Trophoblast cell (in vitro differentiated cells and primary cell): ENCODE measurements at regions not wholly inside any gene's neighbourhood (a gene's known extent, or its start where the extent isn't known, plus 50 kb on each side); places are given as distances from the start of the nearest gene placed in this dataset.

ENCODE experiments used
- DNase-seq, 2 donors: peaks; one replicate each; pipeline ENCODE4 v3.0.0-alpha.2; 2016
- H2AFZ ChIP-seq: 2 replicates; pipeline ENCODE4 v1.6.1; 2013; ENCODE audit warnings: low read length, moderate library complexity, mild to moderate bottlenecking; ENCODE audit not compliant: insufficient read depth, poor library complexity
- H2AK5ac ChIP-seq: 2 replicates; pipeline ENCODE4 v1.6.1; 2013; ENCODE audit warnings: mild to moderate bottlenecking, low read length
- H2BK120ac ChIP-seq: 2 replicates; pipeline ENCODE4 v1.6.1; 2013; ENCODE audit warnings: low read length, mild to moderate bottlenecking, moderate library complexity; ENCODE audit not compliant: insufficient read depth, poor library complexity
- H2BK12ac ChIP-seq: 2 replicates; pipeline ENCODE4 v1.6.1; 2013; ENCODE audit warnings: mild to moderate bottlenecking, low read length, moderate library complexity
- H2BK5ac ChIP-seq: 2 replicates; pipeline ENCODE4 v1.6.1; 2013; ENCODE audit warnings: low read length, low read depth, moderate library complexity, mild to moderate bottlenecking; ENCODE audit not compliant: poor library complexity
- H3K14ac ChIP-seq: 2 replicates; pipeline ENCODE4 v1.6.1; 2013; ENCODE audit warnings: mild to moderate bottlenecking, low read length
- H3K18ac ChIP-seq: 2 replicates; pipeline ENCODE4 v1.6.1; 2013; ENCODE audit warnings: mild to moderate bottlenecking, low read length
- H3K23ac ChIP-seq: 2 replicates; pipeline ENCODE4 v1.6.1; 2013; ENCODE audit warnings: low read length
- H3K27ac ChIP-seq: 2 replicates; pipeline ENCODE4 v1.5.1; 2013; ENCODE audit warnings: low read depth, mild to moderate bottlenecking, inconsistent platforms, low read length, moderate library complexity
- H3K27me3 ChIP-seq: 2 replicates; pipeline ENCODE4 v1.6.1; 2013; ENCODE audit warnings: inconsistent platforms, mild to moderate bottlenecking, low read length, moderate library complexity; ENCODE audit not compliant: insufficient read depth
- H3K36me3 ChIP-seq, 2 experiments: 1 replicate in 1 of 2; 2 replicates in 1 of 2; pipeline ENCODE4 v1.6.1; 2013; ENCODE audit warnings: low read length in 2 of 2, mild to moderate bottlenecking in 2 of 2, moderate library complexity in 1 of 2; ENCODE audit not compliant: insufficient read depth in 2 of 2, control insufficient read depth in 1 of 2
- H3K4ac ChIP-seq: 2 replicates; pipeline ENCODE4 v1.6.1; 2013; ENCODE audit warnings: low read depth, mild to moderate bottlenecking, low read length, moderate library complexity
- H3K4me1 ChIP-seq, 2 experiments: 1 replicate in 1 of 2; 2 replicates in 1 of 2; pipeline ENCODE4 v1.6.1; 2013; ENCODE audit warnings: low read length in 2 of 2, mild to moderate bottlenecking in 2 of 2, moderate library complexity in 1 of 2; ENCODE audit not compliant: insufficient read depth in 2 of 2, control insufficient read depth in 1 of 2
- H3K4me2 ChIP-seq: 2 replicates; pipeline ENCODE4 v1.6.1; 2013; ENCODE audit warnings: inconsistent platforms, mild to moderate bottlenecking, low read length, moderate library complexity
- H3K4me3 ChIP-seq: 2 replicates; pipeline ENCODE4 v1.5.1; 2013; ENCODE audit warnings: mild to moderate bottlenecking, low read depth, low read length, inconsistent platforms
- H3K79me1 ChIP-seq: one replicate; pipeline ENCODE4 v1.6.1; 2013; ENCODE audit warnings: low read length
- H3K79me2 ChIP-seq: 2 replicates; pipeline ENCODE4 v1.6.1; 2013; ENCODE audit warnings: low read length, mild to moderate bottlenecking; ENCODE audit not compliant: control insufficient read depth, insufficient read depth, poor library complexity
- H3K9ac ChIP-seq: 2 replicates; pipeline ENCODE4 v1.6.1; 2013; ENCODE audit warnings: mild to moderate bottlenecking, low read length
- H3K9me3 ChIP-seq: 2 replicates; pipeline ENCODE4 v1.6.1; 2013; ENCODE audit warnings: low read depth, mild to moderate bottlenecking, control low read depth, inconsistent platforms, low read length; ENCODE audit not compliant: insufficient read depth
- H4K12ac ChIP-seq: 2 replicates; pipeline ENCODE4 v1.6.1; 2013; ENCODE audit warnings: low read depth, mild to moderate bottlenecking, low read length, moderate library complexity
- H4K8ac ChIP-seq: 2 replicates; pipeline ENCODE4 v1.6.1; 2013; ENCODE audit warnings: low read depth, mild to moderate bottlenecking, low read length, moderate library complexity
- H4K91ac ChIP-seq: one replicate; pipeline ENCODE4 v1.6.1; 2013; ENCODE audit warnings: low read depth, mild to moderate bottlenecking, low read length, moderate library complexity
- WGBS: extraction: QIAGEN DNeasy Blood & Tissue Kit; methylation state at CpG from one replicate; pipeline ENCODE4 v1.1.7; 2013; ENCODE audit warnings: missing lambda C conversion rate; ENCODE audit not compliant: insufficient read length, insufficient coverage; ENCODE audit errors: extremely low coverage; 5-methylcytosine and 5-hydroxymethylcytosine counted together

DNA sequence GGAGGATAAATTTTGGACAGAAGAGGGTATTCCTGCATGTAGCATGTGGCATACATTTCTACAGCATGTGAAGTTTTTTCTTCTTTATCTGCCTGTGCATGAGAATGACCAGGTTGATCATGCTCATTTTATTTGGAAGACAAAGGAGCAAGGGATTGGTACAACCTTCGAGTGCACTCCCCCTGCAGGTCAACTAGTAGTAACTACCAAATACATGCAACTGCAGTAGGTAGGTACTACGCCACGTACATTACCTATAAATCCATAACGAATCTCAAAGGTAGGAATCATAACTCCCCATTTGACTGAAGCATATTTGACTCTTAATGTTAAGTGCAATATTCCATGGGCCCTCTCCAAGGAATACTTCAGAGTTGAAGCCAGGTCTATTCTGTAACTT lies 763.9 kb downstream of the TSN start:
- no CpG with 5 or more reads among the region's 4 CpGs for WGBS

DNA sequence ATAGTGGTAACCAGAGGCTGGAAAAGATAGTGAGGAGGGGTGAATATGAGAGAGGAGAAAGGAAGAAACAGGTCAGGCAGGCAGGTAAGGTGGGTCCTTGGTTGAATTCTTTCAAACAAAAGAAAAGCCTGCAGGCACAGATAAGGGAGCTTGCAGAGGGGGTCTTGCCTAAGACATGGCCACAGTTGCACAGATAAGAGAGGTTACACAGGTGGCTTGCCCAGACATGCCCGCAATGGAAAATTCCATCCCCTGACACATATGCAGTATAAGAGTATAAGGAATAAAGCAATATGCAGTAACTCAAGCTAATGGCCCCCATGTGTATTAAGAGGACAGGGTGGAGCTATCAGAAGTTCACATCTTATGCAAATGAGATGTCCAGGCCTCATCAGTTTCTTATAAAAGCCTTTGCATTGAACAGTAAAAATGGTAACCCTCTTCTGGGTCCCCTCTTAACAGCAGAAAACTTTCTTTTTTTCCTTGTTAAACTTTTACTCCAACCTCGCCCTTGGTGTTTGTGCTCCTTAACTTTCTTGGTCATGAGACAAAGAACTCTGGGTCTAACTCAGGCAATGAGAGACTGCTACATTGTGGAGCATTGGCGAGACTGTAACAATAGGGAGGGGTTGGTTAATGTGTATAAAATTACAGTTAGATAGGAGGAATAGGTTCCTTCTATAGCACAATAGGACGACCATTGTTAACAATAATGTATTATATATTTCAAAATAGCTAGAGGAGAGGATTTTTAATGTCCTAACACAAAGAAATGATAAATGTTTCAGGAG lies 764.6 kb downstream of the TSN start:
- H3K9ac ChIP-seq: no peak overlapping the region
- H2BK120ac ChIP-seq: peak overlapping the region; percentile 83
- no peak overlapping the region for H3K18ac ChIP-seq
- no peaks in the 10 kb centered on the region for H3K9me3 ChIP-seq
- peak overlapping the region; percentile 17 for H3K4ac ChIP-seq
- H3K14ac ChIP-seq: no peak overlapping the region
- no CpG with 5 or more reads among the region's 4 CpGs for WGBS
- peak overlapping the region; percentile 40 for H3K27ac ChIP-seq
- no peak overlapping the region for H3K4me2 ChIP-seq
- no peak overlapping the region for H2AFZ ChIP-seq
- H3K4me3 ChIP-seq: no peak overlapping the region
- H3K79me1 ChIP-seq: peaks cover 5% of the 10 kb centered on the region
- H3K79me2 ChIP-seq: no peaks in the 10 kb centered on the region
- no peaks in the 10 kb centered on the region for H3K27me3 ChIP-seq
- peak overlapping the region; percentile 76 for H2BK5ac ChIP-seq
- no peaks in the 10 kb centered on the region for H3K36me3 ChIP-seq
- no peaks in the 10 kb centered on the region for H3K4me1 ChIP-seq
- no peak overlapping the region for H2AK5ac ChIP-seq
- H4K91ac ChIP-seq: peak overlapping the region; percentile 35
- no peak overlapping the region for H4K12ac ChIP-seq
- no peak overlapping the region for H4K8ac ChIP-seq
- H2BK12ac ChIP-seq: no peak overlapping the region
- H3K23ac ChIP-seq: no peak overlapping the region
- peak in 1 of 2 donors; percentile 12 for DNase-seq

More for the DNA sequence above, 763.9 kb downstream of the TSN start:
- H3K23ac ChIP-seq: no peak overlapping the region
- no peak overlapping the region for H4K8ac ChIP-seq
- no peak overlapping the region for H2AFZ ChIP-seq
- H3K79me2 ChIP-seq: no peaks in the 10 kb centered on the region
- no peak overlapping the region for H3K4me2 ChIP-seq
- peak overlapping the region; percentile 40 for H3K27ac ChIP-seq
- H3K36me3 ChIP-seq: no peaks in the 10 kb centered on the region
- no peak overlapping the region for H3K4ac ChIP-seq
- H4K91ac ChIP-seq: no peak overlapping the region
- peak overlapping the region; percentile 72 for H2BK120ac ChIP-seq
- H3K79me1 ChIP-seq: peaks cover 5% of the 10 kb centered on the region
- H3K9ac ChIP-seq: no peak overlapping the region
- no peaks in the 10 kb centered on the region for H3K4me1 ChIP-seq
- no peak overlapping the region for H3K14ac ChIP-seq
- no peaks in the 10 kb centered on the region for H3K27me3 ChIP-seq
- H3K4me3 ChIP-seq: no peak overlapping the region
- DNase-seq: no peak
- peak overlapping the region; percentile 68 for H2BK5ac ChIP-seq
- H2AK5ac ChIP-seq: no peak overlapping the region
- H2BK12ac ChIP-seq: no peak overlapping the region
- no peaks in the 10 kb centered on the region for H3K9me3 ChIP-seq
- no peak overlapping the region for H4K12ac ChIP-seq
- H3K18ac ChIP-seq: no peak overlapping the region

DNA sequence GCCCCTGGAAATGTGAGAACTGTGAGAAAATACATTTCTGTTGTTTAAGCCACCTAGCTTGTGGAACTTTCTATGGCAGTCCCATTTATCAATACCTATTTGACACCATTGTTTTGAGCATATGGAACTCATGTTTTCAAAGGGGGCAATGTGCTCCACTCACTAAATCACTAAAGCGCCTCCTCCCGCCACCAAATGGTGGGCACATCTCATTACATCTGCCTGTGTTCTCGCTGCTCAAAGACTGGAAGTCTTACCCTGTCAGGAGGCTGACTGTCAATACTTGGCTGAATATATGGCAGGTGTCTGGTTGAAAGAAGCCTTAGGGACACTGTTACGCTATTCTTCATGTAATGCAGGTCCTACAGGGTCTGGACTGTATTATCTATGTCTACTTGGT lies 767.7 kb downstream of the TSN start:
- H3K23ac ChIP-seq: no peak overlapping the region
- peaks cover 5% of the 10 kb centered on the region for H3K79me1 ChIP-seq
- DNase-seq: no peak
- H3K14ac ChIP-seq: no peak overlapping the region
- H3K27ac ChIP-seq: no peak overlapping the region
- H2BK5ac ChIP-seq: no peak overlapping the region
- no peak overlapping the region for H2AFZ ChIP-seq
- H3K36me3 ChIP-seq: no peaks in the 10 kb centered on the region
- no peak overlapping the region for H3K4me2 ChIP-seq
- no peak overlapping the region for H2BK120ac ChIP-seq
- H3K4ac ChIP-seq: no peak overlapping the region
- H3K18ac ChIP-seq: no peak overlapping the region
- H3K4me1 ChIP-seq: no peaks in the 10 kb centered on the region
- H3K4me3 ChIP-seq: no peak overlapping the region
- no CpG with 5 or more reads among the region's 4 CpGs for WGBS
- no peaks in the 10 kb centered on the region for H3K79me2 ChIP-seq
- H4K8ac ChIP-seq: no peak overlapping the region
- H3K27me3 ChIP-seq: no peaks in the 10 kb centered on the region
- H2BK12ac ChIP-seq: no peak overlapping the region
- H2AK5ac ChIP-seq: no peak overlapping the region
- no peak overlapping the region for H4K12ac ChIP-seq
- no peaks in the 10 kb centered on the region for H3K9me3 ChIP-seq
- no peak overlapping the region for H4K91ac ChIP-seq
- no peak overlapping the region for H3K9ac ChIP-seq

DNA sequence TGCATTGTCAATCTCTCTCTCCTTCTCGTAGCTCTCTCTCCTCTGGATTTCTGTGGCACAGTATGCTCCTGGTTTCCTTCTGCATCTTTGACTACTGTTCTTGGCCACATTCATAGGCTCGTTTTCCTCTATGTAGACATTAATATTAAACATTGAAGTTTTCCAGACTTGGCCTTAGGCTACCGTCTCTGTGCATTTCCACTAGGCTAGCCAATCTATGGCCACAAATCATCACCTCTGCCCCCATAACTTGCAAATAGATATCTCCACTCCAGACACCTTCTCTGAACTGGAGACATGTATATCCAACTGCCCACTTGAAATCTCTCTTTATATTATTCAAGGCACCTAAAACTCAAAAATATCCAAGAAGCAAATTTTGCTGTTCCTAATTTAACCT lies 768.5 kb downstream of the TSN start:
- peaks cover 5% of the 10 kb centered on the region for H3K79me1 ChIP-seq
- no CpG with 5 or more reads among the region's 3 CpGs for WGBS
- H3K27ac ChIP-seq: no peak overlapping the region
- no peak overlapping the region for H2BK12ac ChIP-seq
- no peak overlapping the region for H3K14ac ChIP-seq
- H3K36me3 ChIP-seq: no peaks in the 10 kb centered on the region
- no peak overlapping the region for H3K4me3 ChIP-seq
- no peaks in the 10 kb centered on the region for H3K27me3 ChIP-seq
- no peak overlapping the region for H3K23ac ChIP-seq
- no peak overlapping the region for H3K4me2 ChIP-seq
- no peak overlapping the region for H4K12ac ChIP-seq
- no peak overlapping the region for H2AFZ ChIP-seq
- H2AK5ac ChIP-seq: no peak overlapping the region
- no peaks in the 10 kb centered on the region for H3K4me1 ChIP-seq
- no peak overlapping the region for H4K91ac ChIP-seq
- DNase-seq: no peak
- no peak overlapping the region for H4K8ac ChIP-seq
- H3K79me2 ChIP-seq: no peaks in the 10 kb centered on the region
- H2BK5ac ChIP-seq: no peak overlapping the region
- H3K4ac ChIP-seq: no peak overlapping the region
- H3K18ac ChIP-seq: no peak overlapping the region
- H2BK120ac ChIP-seq: no peak overlapping the region
- H3K9ac ChIP-seq: no peak overlapping the region
- H3K9me3 ChIP-seq: no peaks in the 10 kb centered on the region
